ENCODE measurements at regions not wholly inside any gene's neighbourhood (a gene's known extent, or its start where the extent isn't known, plus 50 kb on each side); places are given as distances from the start of the nearest gene placed in this dataset.
"Not testable (repeated sequence)": the region's sequence is repeated elsewhere in the genome, so short reads cannot be mapped to it uniquely, and the experiment has no call there.

DNA sequence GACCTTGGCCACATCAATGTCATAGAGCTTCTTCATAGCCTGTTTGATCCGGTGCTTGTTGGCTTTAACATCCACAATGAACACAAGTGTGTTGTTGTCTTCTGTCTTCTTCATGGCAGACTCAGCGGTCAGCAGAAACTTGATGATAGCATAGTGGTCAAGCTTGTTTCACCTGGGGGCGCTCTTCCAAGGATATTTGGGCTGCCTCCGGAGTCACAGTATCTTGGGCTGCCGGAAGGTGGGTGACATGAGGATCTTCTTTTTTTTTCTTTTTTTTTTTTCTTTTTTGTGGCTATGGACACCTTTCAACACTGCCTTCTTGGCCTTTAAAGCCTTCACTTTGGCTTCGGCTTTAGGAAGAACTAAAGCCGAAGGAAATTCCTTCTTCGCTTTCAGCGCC, 244.6 kb downstream of the GJA1 start:
- no peak for DNase-seq (ENCODE audit: low spot score)
- CTCF ChIA-PET, result no interaction called here
- POLR2A ChIA-PET (ENCODE audit: low non-redundant PET), result no interaction called here
- TF ChIP-seq, protein P1, sequence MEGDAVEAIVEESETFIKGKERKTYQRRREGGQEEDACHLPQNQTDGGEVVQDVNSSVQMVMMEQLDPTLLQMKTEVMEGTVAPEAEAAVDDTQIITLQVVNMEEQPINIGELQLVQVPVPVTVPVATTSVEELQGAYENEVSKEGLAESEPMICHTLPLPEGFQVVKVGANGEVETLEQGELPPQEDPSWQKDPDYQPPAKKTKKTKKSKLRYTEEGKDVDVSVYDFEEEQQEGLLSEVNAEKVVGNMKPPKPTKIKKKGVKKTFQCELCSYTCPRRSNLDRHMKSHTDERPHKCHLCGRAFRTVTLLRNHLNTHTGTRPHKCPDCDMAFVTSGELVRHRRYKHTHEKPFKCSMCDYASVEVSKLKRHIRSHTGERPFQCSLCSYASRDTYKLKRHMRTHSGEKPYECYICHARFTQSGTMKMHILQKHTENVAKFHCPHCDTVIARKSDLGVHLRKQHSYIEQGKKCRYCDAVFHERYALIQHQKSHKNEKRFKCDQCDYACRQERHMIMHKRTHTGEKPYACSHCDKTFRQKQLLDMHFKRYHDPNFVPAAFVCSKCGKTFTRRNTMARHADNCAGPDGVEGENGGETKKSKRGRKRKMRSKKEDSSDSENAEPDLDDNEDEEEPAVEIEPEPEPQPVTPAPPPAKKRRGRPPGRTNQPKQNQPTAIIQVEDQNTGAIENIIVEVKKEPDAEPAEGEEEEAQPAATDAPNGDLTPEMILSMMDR (conservative IDR thresholded peaks at IDR 0.05; ENCODE audit: low read depth), result no peak
- no peak overlapping the region for H3K27ac ChIP-seq

DNA sequence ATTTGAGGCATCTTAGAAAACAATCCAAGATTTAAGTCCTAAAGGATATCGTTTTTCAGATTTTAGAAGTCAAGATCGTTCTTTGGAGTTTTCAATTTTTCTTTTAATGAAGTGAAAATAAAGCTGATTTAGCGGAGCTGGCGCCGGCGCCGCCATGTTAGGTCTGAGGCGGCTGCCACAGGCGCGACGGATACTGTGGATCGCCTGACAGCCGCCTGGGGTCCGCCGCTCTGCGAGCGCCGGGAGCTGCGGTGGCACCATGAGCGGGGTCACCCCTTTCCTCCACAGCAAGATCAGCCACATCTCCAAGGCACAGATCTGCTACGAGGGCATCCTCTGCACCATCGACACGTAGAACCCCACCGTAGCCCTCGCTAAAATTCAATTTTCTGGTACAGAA, 247.2 kb downstream of the GJA1 start:
- no peak overlapping the region for H3K27ac ChIP-seq
- DNase-seq (ENCODE audit: low spot score), result no peak
- TF ChIP-seq, protein P1 (conservative IDR thresholded peaks at IDR 0.05; ENCODE audit: low read depth), result no peak
- ChIA-PET CTCF (no interaction called here), POLR2A (ENCODE audit: low non-redundant PET) (interaction anchor here (0.5 kb wide), 1 partner anchor 13 kb away, joined by 3 read pairs; no protein-coding TSS in a partner anchor)

DNA sequence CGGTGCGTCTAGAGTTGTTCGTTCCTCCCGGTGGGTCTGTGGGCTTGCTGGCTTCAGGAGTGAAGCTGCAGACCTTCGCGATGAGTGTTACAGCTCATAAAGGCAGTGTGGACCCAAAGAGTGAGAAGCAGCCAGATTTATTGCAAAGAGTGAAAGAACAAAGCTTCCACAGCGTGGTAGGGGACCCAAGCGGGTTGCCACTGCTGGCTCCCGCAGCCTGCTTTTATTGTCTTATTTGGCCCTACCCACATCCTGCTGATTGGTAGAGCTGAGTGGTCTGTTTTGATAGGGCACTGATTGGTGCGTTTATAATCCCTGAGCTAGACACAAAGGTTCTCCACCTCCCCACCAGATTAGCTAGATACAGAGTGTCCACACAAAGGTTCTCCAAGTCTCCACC, 250.4 kb downstream of the GJA1 start:
- H3K27ac ChIP-seq; POLR2A ChIA-PET (ENCODE audit: low non-redundant PET); DNase-seq (ENCODE audit: low spot score): not testable (repeated sequence)
- CTCF ChIA-PET, result interaction anchor here (0.6 kb wide), 1 partner anchor 403 kb away, joined by 3 read pairs; no protein-coding TSS in a partner anchor

DNA sequence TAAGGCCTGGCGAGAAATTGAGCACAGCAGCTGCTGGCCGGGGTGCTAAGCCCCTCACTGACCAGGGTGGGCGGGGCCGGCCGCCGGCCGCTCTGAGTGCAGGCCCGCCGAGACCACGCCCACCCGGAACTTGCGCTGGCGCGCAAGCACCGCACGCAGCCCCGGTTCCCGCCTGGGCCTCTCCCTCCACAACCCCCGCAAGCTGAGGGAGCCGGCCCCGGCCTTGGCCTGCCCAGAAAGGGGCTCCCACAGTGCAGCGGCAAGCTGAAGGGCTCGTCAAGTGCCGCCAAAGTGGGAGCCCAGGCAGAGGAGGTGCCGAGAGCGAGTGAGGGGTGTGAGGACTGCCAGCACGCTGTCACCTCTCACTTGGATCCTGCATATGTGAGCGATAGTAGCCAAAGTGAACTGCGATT, 251.2 kb downstream of the GJA1 start:
- ChIA-PET POLR2A (ENCODE audit: low non-redundant PET) (no interaction called here), CTCF (interaction anchor here (0.6 kb wide), 1 partner anchor 402 kb away, joined by 3 read pairs; no protein-coding TSS in a partner anchor)
- TF ChIP-seq, protein P1 (conservative IDR thresholded peaks at IDR 0.05; ENCODE audit: low read depth), result no peak
- DNase-seq (ENCODE audit: low spot score), result no peak
- no peak overlapping the region for H3K27ac ChIP-seq

DNA sequence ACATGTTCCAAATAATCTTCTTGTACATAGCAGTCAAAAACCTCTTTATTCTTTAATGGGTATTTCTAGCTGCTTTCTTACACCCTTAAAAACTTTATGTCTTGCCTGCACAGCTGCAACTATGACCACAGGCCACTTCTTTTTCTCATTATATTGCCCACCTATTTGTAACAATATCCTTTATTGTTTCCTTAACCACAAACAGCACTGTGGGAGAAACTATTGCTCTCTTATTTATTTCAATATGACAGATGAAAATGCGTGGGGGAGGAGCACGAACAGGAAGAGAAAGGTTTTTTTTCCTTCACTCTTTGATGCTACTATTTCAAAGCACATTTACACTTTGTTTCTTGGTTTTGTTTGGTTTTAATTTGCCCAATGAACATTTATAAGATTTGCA, 253.5 kb downstream of the GJA1 start:
- TF ChIP-seq, protein P1 (conservative IDR thresholded peaks at IDR 0.05; ENCODE audit: low read depth), result no peak
- DNase-seq (ENCODE audit: low spot score), result no peak
- no peak overlapping the region for H3K27ac ChIP-seq
- POLR2A ChIA-PET (ENCODE audit: low non-redundant PET), result no interaction called here
- CTCF ChIA-PET, result no interaction called here

DNA sequence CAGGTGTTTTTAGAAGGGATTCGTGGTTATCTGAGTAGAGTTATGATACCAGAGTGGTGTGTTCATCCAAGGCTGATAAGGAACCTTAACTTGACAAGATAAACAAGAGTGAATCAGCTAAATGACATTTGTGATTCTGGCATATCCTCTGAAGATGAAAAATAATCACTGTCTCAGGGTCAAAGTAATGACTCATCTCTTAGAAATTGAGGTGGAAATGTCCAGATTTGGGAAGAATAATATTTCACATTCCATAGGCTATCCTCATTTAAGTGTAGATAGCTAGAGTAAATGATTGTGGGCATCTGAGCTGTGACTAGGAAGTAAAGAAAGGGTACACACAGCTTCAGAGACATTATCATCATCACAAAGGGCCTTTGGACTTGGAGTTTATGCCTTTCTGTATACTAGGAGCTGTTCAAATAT, 255.7 kb downstream of the GJA1 start:
- H3K27ac ChIP-seq, result no peak overlapping the region
- DNase-seq (ENCODE audit: low spot score), result no peak
- TF ChIP-seq, protein P1 (conservative IDR thresholded peaks at IDR 0.05; ENCODE audit: low read depth), result no peak
- ChIA-PET POLR2A (ENCODE audit: low non-redundant PET) (no interaction called here), CTCF (no interaction called here)

DNA sequence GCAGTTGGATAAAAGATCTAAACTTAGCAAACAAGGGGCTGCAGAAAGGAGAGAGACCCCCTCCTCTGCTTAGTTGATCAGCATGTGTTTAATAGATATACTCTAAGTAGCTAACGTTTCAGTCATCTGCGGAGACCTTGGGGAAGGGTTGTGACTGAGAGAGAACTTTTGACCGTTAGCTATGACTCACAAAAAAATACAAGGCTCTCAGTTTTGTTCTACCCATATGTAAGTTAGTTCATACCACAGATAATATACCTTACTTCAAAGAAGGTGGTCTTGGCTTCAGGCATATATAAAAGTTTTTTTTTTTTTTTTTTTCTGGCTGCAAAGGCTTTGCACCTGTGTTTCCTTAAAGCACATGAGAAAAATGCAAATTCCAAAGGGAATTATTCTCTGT, 258.9 kb downstream of the GJA1 start:
- CTCF ChIA-PET, result no interaction called here
- POLR2A ChIA-PET (ENCODE audit: low non-redundant PET), result no interaction called here
- TF ChIP-seq, protein P1 (conservative IDR thresholded peaks at IDR 0.05; ENCODE audit: low read depth), result no peak
- no peak for DNase-seq (ENCODE audit: low spot score)
- H3K27ac ChIP-seq, result no peak overlapping the region

Measured in RWPE1 (cell line).